HCT116 (cell line): ENCODE measurements at regions not wholly inside any gene's neighbourhood (a gene's known extent, or its start where the extent isn't known, plus 50 kb on each side); places are given as distances from the start of the nearest gene placed in this dataset.

Source experiments
- ATAC-seq: fragments of 200-7000 bp; cut with Tn5 transposase; 2 replicates; pipeline ENCODE4 v1.9.1; 2020; ENCODE audit warnings: mild to moderate bottlenecking, moderate library complexity
- BruUV-seq: library from RNA; stranded (reverse); fragments of 400-500 nt; replicated peaks from 2 replicates; lab custom pipeline; 2021; lab: Mats Ljungman, UMichigan
- CTCF ChIA-PET: fragments of 300-600 bp; sonication (Branson Sonifier 250); formaldehyde crosslinking; loops from one replicate; lab custom pipeline; 2021; ENCODE audit warnings: antibody characterized with exemption; lab: Charles Lee
- POLR2A ChIA-PET: fragments of 300-600, 350-600 bp; sonication (Branson Sonifier 250); formaldehyde crosslinking; loops from one replicate; lab custom pipeline; 2021; ENCODE audit warnings: antibody characterized with exemption; lab: Charles Lee
- RAD21 ChIA-PET, 2 experiments: fragments of 300-600 bp; sonication (Branson Sonifier 250); formaldehyde crosslinking; loops; one replicate each; lab custom pipeline; 2023; ENCODE audit warnings: low total read pairs in 2 of 2; ENCODE audit not compliant: uncharacterized antibody in 2 of 2, unreplicated experiment in 2 of 2, low non-redundant PET in 1 of 2; lab: Charles Lee
- DNase-seq: peaks from one replicate; pipeline ENCODE4 v3.0.0-alpha.2; 2010; ENCODE audit warnings: low read depth, low spot score
- H2AFZ ChIP-seq: fragments of 200-600 bp; shearing (Covaris generic), sonication (generic); 2 replicates; pipeline ENCODE4 v1.6.1; 2017; ENCODE audit warnings: low read depth, mixed run types, mixed read lengths, antibody characterized with exemption, low read length; ENCODE audit not compliant: poor library complexity, severe bottlenecking
- H3K27ac ChIP-seq: 2 replicates; pipeline ENCODE4 v1.5.1; 2012; ENCODE audit warnings: low read depth, low read length
- H3K27me3 ChIP-seq: fragments of 200-600 bp; sonication (generic); 2 replicates; pipeline ENCODE4 v1.6.1; 2016; ENCODE audit warnings: mixed run types, low read length, mixed read lengths; ENCODE audit not compliant: insufficient read depth
- H3K36me3 ChIP-seq, 2 experiments: fragments of 200-500 bp in 1 of 2; fragments of 200-600 bp in 1 of 2; sonication (Bioruptor generic) in 1 of 2; sonication (generic) in 1 of 2; 2 replicates each; pipeline versions ENCODE4 v1.5.1 to v1.6.1; 2014 to 2016; ENCODE audit warnings: low read length in 2 of 2, inconsistent platforms in 1 of 2, mixed read lengths in 1 of 2, mixed run types in 1 of 2; ENCODE audit not compliant: insufficient read depth in 2 of 2, control insufficient read depth in 1 of 2
- H3K4me1 ChIP-seq, 2 experiments: fragments of 200-600 bp in 1 of 2; sonication (generic) in 1 of 2; 2 replicates each; pipeline versions ENCODE4 v1.5.1 to v1.6.1; 2012 to 2017; ENCODE audit warnings: low read length in 2 of 2, inconsistent platforms in 1 of 2, mild to moderate bottlenecking in 1 of 2, mixed read lengths in 1 of 2, mixed run types in 1 of 2, moderate library complexity in 1 of 2; ENCODE audit not compliant: insufficient read depth in 2 of 2, control insufficient read depth in 1 of 2
- H3K4me2 ChIP-seq: fragments of 200-600 bp; sonication (generic); 2 replicates; pipeline ENCODE4 v1.6.1; 2017; ENCODE audit warnings: mixed run types, low read length, mixed read lengths
- H3K4me3 ChIP-seq, 2 experiments: fragments of 200-600 bp in 1 of 2; sonication (generic) in 1 of 2; replicated peaks in 1 of 2; 2 replicates each; pipeline ENCODE4 v1.5.1; 2011 to 2016; ENCODE audit warnings: low read length in 2 of 2, control low read depth in 1 of 2, low read depth in 1 of 2, mild to moderate bottlenecking in 1 of 2, mixed read lengths in 1 of 2, mixed run types in 1 of 2
- H3K79me2 ChIP-seq: fragments of 200-600 bp; sonication (generic); 2 replicates; pipeline ENCODE4 v1.6.1; 2017; ENCODE audit warnings: mild to moderate bottlenecking, mixed run types, low read length, moderate library complexity, mixed read lengths; ENCODE audit not compliant: insufficient read depth
- H3K9ac ChIP-seq: fragments of 200-600 bp; sonication (generic); 2 replicates; pipeline ENCODE4 v1.6.1; 2016; ENCODE audit warnings: low read length, mixed read lengths
- H3K9me2 ChIP-seq: fragments of 200-600 bp; sonication (generic), shearing (Covaris generic); 2 replicates; pipeline ENCODE4 v1.6.1; 2017; ENCODE audit warnings: mixed run types, mild to moderate bottlenecking, moderate library complexity; ENCODE audit not compliant: insufficient read depth
- H3K9me3 ChIP-seq, 2 experiments: fragments of 200-500 bp in 1 of 2; fragments of 200-600 bp in 1 of 2; sonication (Bioruptor generic) in 1 of 2; sonication (generic) in 1 of 2; 2 replicates each; pipeline ENCODE4 v1.6.1; 2014 to 2017; ENCODE audit warnings: low read length in 2 of 2, mixed read lengths in 2 of 2, inconsistent platforms in 1 of 2, low read depth in 1 of 2, mild to moderate bottlenecking in 1 of 2, mixed run types in 1 of 2, moderate library complexity in 1 of 2; ENCODE audit not compliant: control insufficient read depth in 1 of 2, insufficient read depth in 1 of 2
- H4K20me1 ChIP-seq: fragments of 200-600 bp; sonication (generic), shearing (Covaris generic); 2 replicates; pipeline ENCODE4 v1.6.1; 2017; ENCODE audit warnings: mixed run types, mild to moderate bottlenecking, moderate library complexity; ENCODE audit not compliant: insufficient read depth
- CBX3 ChIP-seq: IDR thresholded peaks from 2 replicates; pipeline ENCODE4 v1.6.1; 2012; ENCODE audit warnings: low read depth
- CEBPB ChIP-seq: IDR thresholded peaks from 2 replicates; pipeline ENCODE4 v1.6.1; 2012; ENCODE audit warnings: low read depth
- EGR1 ChIP-seq: IDR thresholded peaks from 2 replicates; pipeline ENCODE4 v1.6.1; 2012; ENCODE audit warnings: low read depth
- ELF1 ChIP-seq: IDR thresholded peaks from 2 replicates; pipeline ENCODE4 v1.6.1; 2012; ENCODE audit warnings: low read depth, borderline replicate concordance
- EZH2 ChIP-seq: fragments of 200-600 bp; sonication (generic); IDR thresholded peaks from 2 replicates; pipeline ENCODE4 v1.6.1; 2017; ENCODE audit warnings: antibody characterized with exemption, mixed run types
- EZH2phosphoT487 ChIP-seq: fragments of 200-600 bp; IDR thresholded peaks from 2 replicates; pipeline ENCODE4 v1.6.1; 2018; ENCODE audit warnings: antibody characterized with exemption, borderline replicate concordance
- FOSL1 ChIP-seq: IDR thresholded peaks from 2 replicates; pipeline ENCODE4 v1.6.1; 2012; ENCODE audit warnings: low read depth
- JUND ChIP-seq: IDR thresholded peaks from 2 replicates; pipeline ENCODE4 v1.6.1; 2012
- POLR2AphosphoS5 ChIP-seq: IDR thresholded peaks from 2 replicates; pipeline ENCODE4 v1.6.1; 2011; ENCODE audit warnings: mild to moderate bottlenecking, low read depth, low read length, moderate library complexity
- SIN3A ChIP-seq: IDR thresholded peaks from 2 replicates; pipeline ENCODE4 v1.6.1; 2012; ENCODE audit warnings: low read depth
- SP1 ChIP-seq: IDR thresholded peaks from 2 replicates; pipeline ENCODE4 v1.6.1; 2012; ENCODE audit warnings: low read depth
- TCF7L2 ChIP-seq: IDR thresholded peaks from 2 replicates; pipeline ENCODE4 v1.7.0; 2011; ENCODE audit warnings: borderline replicate concordance, inconsistent platforms; ENCODE audit not compliant: insufficient read depth, insufficient read length; ENCODE audit errors: extremely low read depth
- YY1 ChIP-seq: IDR thresholded peaks from 2 replicates; pipeline ENCODE4 v1.6.1; 2011; ENCODE audit warnings: low read length, low read depth, moderate library complexity, mild to moderate bottlenecking; ENCODE audit not compliant: insufficient replicate concordance; ENCODE audit errors: extremely low read depth
- ZFX ChIP-seq: fragments of 450-650 bp; IDR thresholded peaks from 2 replicates; pipeline ENCODE4 v1.6.1; 2017
- intact Hi-C: fragments of 100-400 bp; cut with micrococcal nuclease; formaldehyde crosslinking; loops from 2 replicates; pipeline ENCODE4 v1.10.0; 2022
- TF ChIP-seq, protein P1 (sequence below): IDR thresholded peaks from 2 replicates; pipeline ENCODE4 v1.6.1; 2011; ENCODE audit warnings: mild to moderate bottlenecking, low read length, moderate library complexity; ENCODE audit not compliant: insufficient replicate concordance; ENCODE audit errors: extremely low read depth
- TF ChIP-seq, protein P2 (sequence below): IDR thresholded peaks from 2 replicates; pipeline ENCODE4 v1.6.1; 2012
- TF ChIP-seq, protein P3 (sequence below): IDR thresholded peaks from 2 replicates; pipeline ENCODE4 v1.6.1; 2012
- TF ChIP-seq, protein P4 (sequence below), 3 experiments: fragments of 200-600 bp in 1 of 3; sonication (generic) in 1 of 3; IDR thresholded peaks in 2 of 3; conservative IDR thresholded peaks in 1 of 3; 2 replicates each; pipeline ENCODE4 v1.5.1; 2012 to 2017; ENCODE audit warnings: low read depth in 2 of 3, low read length in 2 of 3, antibody characterized with exemption in 1 of 3, borderline replicate concordance in 1 of 3, control low read depth in 1 of 3, mild to moderate bottlenecking in 1 of 3, mixed read lengths in 1 of 3, mixed run types in 1 of 3, moderate library complexity in 1 of 3; ENCODE audit not compliant: insufficient read depth in 1 of 3

DNA sequence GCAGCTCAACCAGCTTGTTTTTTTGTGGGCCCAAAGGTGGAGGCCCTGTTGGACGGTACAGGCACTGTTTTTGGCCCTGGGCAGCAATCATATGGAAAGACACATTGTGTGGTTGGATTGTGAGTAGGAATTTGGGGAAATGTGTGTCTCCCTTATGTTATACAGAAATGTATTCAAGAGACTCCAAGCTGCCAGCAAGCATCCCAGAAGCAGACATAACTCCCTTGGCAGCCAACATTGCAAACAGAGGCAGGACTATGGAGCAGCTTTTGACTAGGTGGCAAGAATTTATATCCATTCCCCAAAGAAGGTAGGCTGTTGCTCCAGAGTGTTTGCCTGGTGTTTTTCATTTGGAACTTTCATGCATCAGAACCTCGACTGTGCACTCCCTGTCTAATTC is 104.9 kb downstream of the BUB3 start:
- Histone ChIP-seq H3K9ac (no peak overlapping the region), H3K27me3 (no peaks in the 10 kb centered on the region), H3K9me3 (peaks cover 0 to 5% of the 10 kb centered on the region in 2 experiments; a peak in 1 of 4 replicates), H3K79me2 (no peaks in the 10 kb centered on the region), H3K4me3 (no peak overlapping the region), H3K27ac (no peak overlapping the region), H3K4me2 (no peak overlapping the region), H3K36me3 (no peaks in the 10 kb centered on the region), H2AFZ (no peak overlapping the region), H4K20me1 (no peaks in the 10 kb centered on the region), H3K4me1 (no peaks in the 10 kb centered on the region), H3K9me2 (no peaks in the 10 kb centered on the region)
- ChIA-PET POLR2A (no interaction called here), CTCF (no interaction called here), RAD21 (no interaction called here)
- TF ChIP-seq CEBPB, result no peak
- no peak for TF ChIP-seq YY1
- no peak for TF ChIP-seq CBX3
- no peak for TF ChIP-seq EZH2
- no peak for TF ChIP-seq EZH2phosphoT487
- no peak for TF ChIP-seq FOSL1
- TF ChIP-seq, protein P1, sequence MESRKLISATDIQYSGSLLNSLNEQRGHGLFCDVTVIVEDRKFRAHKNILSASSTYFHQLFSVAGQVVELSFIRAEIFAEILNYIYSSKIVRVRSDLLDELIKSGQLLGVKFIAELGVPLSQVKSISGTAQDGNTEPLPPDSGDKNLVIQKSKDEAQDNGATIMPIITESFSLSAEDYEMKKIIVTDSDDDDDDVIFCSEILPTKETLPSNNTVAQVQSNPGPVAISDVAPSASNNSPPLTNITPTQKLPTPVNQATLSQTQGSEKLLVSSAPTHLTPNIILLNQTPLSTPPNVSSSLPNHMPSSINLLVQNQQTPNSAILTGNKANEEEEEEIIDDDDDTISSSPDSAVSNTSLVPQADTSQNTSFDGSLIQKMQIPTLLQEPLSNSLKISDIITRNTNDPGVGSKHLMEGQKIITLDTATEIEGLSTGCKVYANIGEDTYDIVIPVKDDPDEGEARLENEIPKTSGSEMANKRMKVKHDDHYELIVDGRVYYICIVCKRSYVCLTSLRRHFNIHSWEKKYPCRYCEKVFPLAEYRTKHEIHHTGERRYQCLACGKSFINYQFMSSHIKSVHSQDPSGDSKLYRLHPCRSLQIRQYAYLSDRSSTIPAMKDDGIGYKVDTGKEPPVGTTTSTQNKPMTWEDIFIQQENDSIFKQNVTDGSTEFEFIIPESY, result no peak
- TF ChIP-seq EGR1, result no peak
- no peak for TF ChIP-seq SP1
- TF ChIP-seq, protein P2, sequence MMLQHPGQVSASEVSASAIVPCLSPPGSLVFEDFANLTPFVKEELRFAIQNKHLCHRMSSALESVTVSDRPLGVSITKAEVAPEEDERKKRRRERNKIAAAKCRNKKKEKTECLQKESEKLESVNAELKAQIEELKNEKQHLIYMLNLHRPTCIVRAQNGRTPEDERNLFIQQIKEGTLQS, result no peak
- TF ChIP-seq, protein P3, sequence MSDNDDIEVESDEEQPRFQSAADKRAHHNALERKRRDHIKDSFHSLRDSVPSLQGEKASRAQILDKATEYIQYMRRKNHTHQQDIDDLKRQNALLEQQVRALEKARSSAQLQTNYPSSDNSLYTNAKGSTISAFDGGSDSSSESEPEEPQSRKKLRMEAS, result no peak
- TF ChIP-seq ELF1, result no peak
- TF ChIP-seq, protein P4, sequence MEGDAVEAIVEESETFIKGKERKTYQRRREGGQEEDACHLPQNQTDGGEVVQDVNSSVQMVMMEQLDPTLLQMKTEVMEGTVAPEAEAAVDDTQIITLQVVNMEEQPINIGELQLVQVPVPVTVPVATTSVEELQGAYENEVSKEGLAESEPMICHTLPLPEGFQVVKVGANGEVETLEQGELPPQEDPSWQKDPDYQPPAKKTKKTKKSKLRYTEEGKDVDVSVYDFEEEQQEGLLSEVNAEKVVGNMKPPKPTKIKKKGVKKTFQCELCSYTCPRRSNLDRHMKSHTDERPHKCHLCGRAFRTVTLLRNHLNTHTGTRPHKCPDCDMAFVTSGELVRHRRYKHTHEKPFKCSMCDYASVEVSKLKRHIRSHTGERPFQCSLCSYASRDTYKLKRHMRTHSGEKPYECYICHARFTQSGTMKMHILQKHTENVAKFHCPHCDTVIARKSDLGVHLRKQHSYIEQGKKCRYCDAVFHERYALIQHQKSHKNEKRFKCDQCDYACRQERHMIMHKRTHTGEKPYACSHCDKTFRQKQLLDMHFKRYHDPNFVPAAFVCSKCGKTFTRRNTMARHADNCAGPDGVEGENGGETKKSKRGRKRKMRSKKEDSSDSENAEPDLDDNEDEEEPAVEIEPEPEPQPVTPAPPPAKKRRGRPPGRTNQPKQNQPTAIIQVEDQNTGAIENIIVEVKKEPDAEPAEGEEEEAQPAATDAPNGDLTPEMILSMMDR (IDR thresholded peaks at IDR 0.05 in 2 of 3, conservative IDR thresholded peaks at IDR 0.05 in 1 of 3; ENCODE audit: borderline replicate concordance in 1 of 3, insufficient read depth in 1 of 3, low read depth in 2 of 3, low read length in 2 of 3), result no peak
- TF ChIP-seq ZFX, result no peak
- no peak for TF ChIP-seq JUND
- TF ChIP-seq POLR2AphosphoS5, result no peak
- TF ChIP-seq TCF7L2, result no peak
- TF ChIP-seq SIN3A, result no peak
- intact Hi-C loops, result no loop called here
- no TSS peak for BruUV-seq
- DNase-seq, result no peak
- no peak for ATAC-seq
